GM06990 (cell line): ENCODE measurements at regions not wholly inside any gene's neighbourhood (a gene's known extent, or its start where the extent isn't known, plus 50 kb on each side); places are given as distances from the start of the nearest gene placed in this dataset.

Experiments used
- DNase-seq: peaks from one replicate; pipeline ENCODE4 v3.0.0-alpha.2; 2011; ENCODE audit not compliant: insufficient read length; ENCODE audit errors: extremely low read depth
- H3K27me3 ChIP-seq: replicated peaks from 2 replicates; pipeline ENCODE4 v1.6.0; 2011; ENCODE audit warnings: low read length; ENCODE audit not compliant: control insufficient read depth, insufficient read depth
- H3K36me3 ChIP-seq: 2 replicates; pipeline ENCODE4 v1.5.1; 2011; ENCODE audit warnings: low read length; ENCODE audit not compliant: control insufficient read depth, insufficient read depth
- H3K4me3 ChIP-seq: replicated peaks from 2 replicates; pipeline ENCODE4 v1.5.1; 2011; ENCODE audit warnings: low read depth, mild to moderate bottlenecking, control low read depth, low read length
- CTCF ChIP-seq: IDR thresholded peaks from 2 replicates; pipeline ENCODE4 v1.5.1; 2011; ENCODE audit warnings: low read length, control low read depth, mild to moderate bottlenecking, inconsistent platforms; ENCODE audit not compliant: insufficient read depth, poor library complexity, severe bottlenecking

GRCh38 chr5:67817652-67818051 lies 397.9 kb upstream of the PIK3R1 start:
- no peak for DNase-seq
- TF ChIP-seq CTCF, result no peak
- Histone ChIP-seq H3K27me3 (no peaks in the 10 kb centered on the region), H3K4me3 (no peak overlapping the region), H3K36me3 (no peaks in the 10 kb centered on the region)

GRCh38 chr5:67816456-67816855 lies 399.1 kb upstream of the PIK3R1 start:
- Histone ChIP-seq H3K36me3 (no peaks in the 10 kb centered on the region), H3K4me3 (no peak overlapping the region), H3K27me3 (no peaks in the 10 kb centered on the region)
- no peak for TF ChIP-seq CTCF
- no peak for DNase-seq

GRCh38 chr5:67815455-67816391 lies 399.8 kb upstream of the PIK3R1 start:
- DNase-seq, result no peak
- H3K4me3 ChIP-seq, result no peak overlapping the region
- H3K27me3 ChIP-seq, result no peaks in the 10 kb centered on the region
- no peaks in the 10 kb centered on the region for H3K36me3 ChIP-seq
- no peak for TF ChIP-seq CTCF

GRCh38 chr5:67814569-67815311 lies 400.8 kb upstream of the PIK3R1 start:
- no peaks in the 10 kb centered on the region for H3K36me3 ChIP-seq
- TF ChIP-seq CTCF, result no peak
- no peaks in the 10 kb centered on the region for H3K27me3 ChIP-seq
- DNase-seq, result no peak
- H3K4me3 ChIP-seq, result no peak overlapping the region

- no peaks in the 10 kb centered on the region for H3K36me3 ChIP-seq
- H3K4me3 ChIP-seq, result no peak overlapping the region
- no peak for DNase-seq
- TF ChIP-seq CTCF, result no peak
- no peaks in the 10 kb centered on the region for H3K27me3 ChIP-seq
Observed at GRCh38 chr5:67813877-67814539, 401.5 kb upstream of the PIK3R1 start.
